ENCODE measurements at regions not wholly inside any gene's neighbourhood (a gene's known extent, or its start where the extent isn't known, plus 50 kb on each side); places are given as distances from the start of the nearest gene placed in this dataset.

GRCh38 chr10:113368666-113369364 lies 184.0 kb upstream of the HABP2 start:
- DNase-seq = no peak

GRCh38 chr10:113369365-113369694 lies 183.5 kb upstream of the HABP2 start:
- DNase-seq = no peak

- DNase-seq = no peak
Observed at GRCh38 chr10:113376428-113376827, 176.4 kb upstream of the HABP2 start.

GRCh38 chr10:113379091-113379490 lies 173.8 kb upstream of the HABP2 start:
- no peak for DNase-seq

- no peak for DNase-seq
Observed at GRCh38 chr10:113381416-113381815, 171.4 kb upstream of the HABP2 start.

- DNase-seq = peak in 1 of 2 donors; percentile 9
Observed at GRCh38 chr10:113381981-113382509, 170.8 kb upstream of the HABP2 start.

GRCh38 chr10:113382691-113383090 lies 170.2 kb upstream of the HABP2 start:
- no peak for DNase-seq

GRCh38 chr10:113384181-113384580 lies 168.7 kb upstream of the HABP2 start:
- DNase-seq = no peak

GRCh38 chr10:113385021-113385999 lies 167.5 kb upstream of the HABP2 start:
- peak; percentile 41 to 47 for DNase-seq

GRCh38 chr10:113386005-113386404 lies 166.8 kb upstream of the HABP2 start:
- no peak for DNase-seq

GRCh38 chr10:113389969-113390368 lies 162.9 kb upstream of the HABP2 start:
- no peak for DNase-seq

- DNase-seq = no peak
Observed at GRCh38 chr10:113390896-113391295, 162.0 kb upstream of the HABP2 start.

- no peak for DNase-seq
Observed at GRCh38 chr10:113397047-113397446, 155.8 kb upstream of the HABP2 start.

- DNase-seq = no peak
Observed at GRCh38 chr10:113399065-113399464, 153.8 kb upstream of the HABP2 start.

- DNase-seq = no peak
Observed at GRCh38 chr10:113402602-113403001, 150.3 kb upstream of the HABP2 start.

- DNase-seq = no peak
Observed at GRCh38 chr10:113407218-113407617, 145.6 kb upstream of the HABP2 start.

GRCh38 chr10:113409175-113409574 lies 143.7 kb upstream of the HABP2 start:
- no peak for DNase-seq

- no peak for DNase-seq
Observed at GRCh38 chr10:113410618-113411017, 142.2 kb upstream of the HABP2 start.

- DNase-seq = no peak
Observed at GRCh38 chr10:113411456-113411855, 141.4 kb upstream of the HABP2 start.

GRCh38 chr10:113412161-113412560 lies 140.7 kb upstream of the HABP2 start:
- DNase-seq = no peak

- DNase-seq = no peak
Observed at GRCh38 chr10:113414543-113414942, 138.3 kb upstream of the HABP2 start.

GRCh38 chr10:113415246-113415645 lies 137.6 kb upstream of the HABP2 start:
- DNase-seq = no peak

- DNase-seq = no peak
Observed at GRCh38 chr10:113420057-113420732, 132.7 kb upstream of the HABP2 start.

Measured in activated CD4-positive, alpha-beta T cell treated with anti-CD3 and anti-CD28 coated beads for 4 hours (primary cell).